HG02763 (cell line): ENCODE measurements at regions not wholly inside any gene's neighbourhood (a gene's known extent, or its start where the extent isn't known, plus 50 kb on each side); places are given as distances from the start of the nearest gene placed in this dataset.
"Not testable (repeated sequence)": the region's sequence is repeated elsewhere in the genome, so short reads cannot be mapped to it uniquely, and the experiment has no call there.

Source experiments
- ATAC-seq: cut with Tn5 transposase; IDR thresholded peaks from one replicate; pipeline ENCODE4 v1.9.1; 2021; ENCODE audit warnings: mild to moderate bottlenecking, moderate library complexity; ENCODE audit not compliant: unreplicated experiment

DNA sequence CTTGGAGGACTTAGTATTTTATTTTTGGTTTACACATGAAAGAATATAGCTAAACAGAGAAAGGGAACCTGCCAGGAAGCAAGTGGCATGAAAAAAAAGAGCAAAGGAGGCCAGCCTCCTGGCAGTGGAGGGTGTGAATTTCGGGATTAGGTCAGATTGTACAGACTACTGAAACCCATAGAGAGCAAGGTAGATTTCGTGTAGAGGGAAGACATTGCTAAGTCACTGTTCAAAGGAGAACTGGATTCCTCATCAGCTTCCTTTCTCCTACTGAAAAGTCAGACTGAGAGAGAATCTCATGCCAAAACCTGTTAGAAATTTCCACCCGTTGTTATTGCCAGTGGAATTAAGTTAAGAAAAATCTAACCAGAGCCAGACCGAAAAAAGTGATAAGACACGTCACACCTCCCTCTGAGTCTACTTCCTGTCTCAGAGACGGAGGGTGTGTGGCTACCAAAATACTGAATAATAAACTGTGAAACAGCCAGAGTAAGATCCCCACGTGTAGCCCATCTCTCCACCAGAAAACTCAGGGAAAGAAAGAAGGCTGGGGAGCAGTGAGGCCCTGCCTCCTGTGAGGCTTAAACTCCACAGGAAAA is 118.8 kb downstream of the SKIDA1 start:
- no peak for ATAC-seq

DNA sequence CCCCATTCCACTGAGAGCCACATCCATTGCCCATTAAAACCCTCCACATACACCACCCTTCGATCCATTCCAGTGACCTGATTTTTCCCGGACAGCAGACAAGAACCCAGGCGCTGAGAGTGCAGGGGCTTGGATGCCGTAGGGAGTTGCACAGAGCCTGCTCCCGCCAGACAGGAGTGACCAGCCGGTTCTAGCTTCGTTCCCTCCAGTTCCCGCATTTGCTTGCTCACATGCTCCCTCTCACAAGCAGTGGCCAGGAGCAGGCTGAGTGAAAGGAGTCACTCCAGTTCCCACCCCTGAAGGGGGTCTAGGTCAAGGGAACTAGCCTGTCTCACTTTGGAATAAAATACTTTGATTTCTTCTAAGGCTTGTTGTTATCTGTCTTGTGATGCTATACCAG is 119.5 kb downstream of the SKIDA1 start:
- no peak for ATAC-seq

DNA sequence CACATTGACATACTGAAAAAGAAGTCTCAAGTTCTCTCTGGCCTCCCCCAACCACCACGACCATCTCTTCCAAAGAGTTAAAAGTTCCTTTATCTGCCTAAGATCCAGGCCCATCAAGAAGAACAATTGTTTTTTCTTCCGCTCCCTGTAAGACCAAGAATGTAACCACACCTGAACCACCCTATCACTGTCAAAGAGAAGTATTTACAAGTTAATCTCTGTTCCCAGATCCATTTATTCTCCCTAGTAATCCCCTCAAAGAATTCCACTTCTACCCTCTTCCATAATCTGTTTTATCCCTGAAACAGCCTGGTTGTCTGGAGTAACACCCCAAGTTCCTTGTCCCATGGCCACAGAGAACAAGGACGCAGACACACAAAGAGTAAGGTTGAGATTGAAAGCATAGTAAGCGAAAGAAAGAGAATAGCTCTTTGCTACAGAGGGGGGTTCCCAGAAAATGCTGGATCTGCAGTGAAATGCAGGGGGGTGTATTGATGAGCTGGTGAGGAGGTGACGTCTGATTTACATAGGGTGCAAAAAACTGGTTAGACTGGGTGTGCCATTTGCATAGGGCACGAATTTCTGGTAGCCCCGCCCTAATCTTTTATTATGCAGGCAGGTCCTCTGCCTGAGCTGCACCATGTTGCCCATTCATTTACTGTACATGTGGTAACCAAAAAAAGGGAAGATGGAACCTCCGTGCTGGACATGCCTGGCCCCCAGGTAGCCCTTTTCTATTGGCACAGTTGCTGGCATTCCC is 122.0 kb downstream of the SKIDA1 start:
- no peak for ATAC-seq

DNA sequence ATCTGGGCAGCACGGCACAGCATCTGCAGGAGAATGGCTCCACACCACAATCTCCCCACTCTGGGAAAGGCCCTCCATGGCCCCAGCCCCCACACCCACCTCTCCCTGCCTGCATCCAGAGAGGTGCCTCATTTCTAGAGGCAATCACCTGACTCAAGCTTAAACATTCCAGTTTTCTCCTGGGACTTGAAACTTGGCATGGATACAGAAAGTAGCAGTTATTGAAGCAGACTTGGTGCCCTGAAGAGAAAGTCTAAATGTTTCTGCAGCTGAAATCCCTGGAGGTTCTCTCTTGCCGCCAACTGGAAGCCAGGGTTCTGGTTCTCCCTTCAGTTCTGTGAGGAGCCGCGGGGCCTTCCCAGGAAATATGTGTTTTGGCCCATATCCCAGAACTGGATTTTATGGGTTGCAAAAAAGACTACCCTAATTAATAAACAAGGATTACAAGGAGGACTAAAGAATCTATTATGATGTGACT is 122.8 kb downstream of the SKIDA1 start:
- ATAC-seq: no peak

DNA sequence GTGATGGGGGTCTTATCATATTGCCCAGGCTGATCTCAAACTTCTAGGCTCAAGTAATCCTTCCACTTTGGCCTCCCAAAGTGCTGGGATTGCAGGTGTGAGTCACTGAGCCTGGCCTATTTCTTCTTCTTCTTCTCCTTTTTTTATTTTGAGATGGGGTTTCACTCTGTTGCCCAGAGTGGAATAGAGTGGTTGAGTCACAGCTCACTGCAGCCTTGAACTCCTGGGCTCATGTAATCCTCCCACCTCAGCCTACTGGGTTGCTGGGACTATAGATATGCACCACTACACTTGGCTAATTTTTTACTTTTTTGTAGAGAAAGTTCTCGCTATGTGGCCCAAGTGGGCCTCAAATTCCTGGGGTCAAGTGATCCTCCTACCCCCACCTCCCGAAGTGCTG is 124.3 kb downstream of the SKIDA1 start:
- no peak for ATAC-seq

DNA sequence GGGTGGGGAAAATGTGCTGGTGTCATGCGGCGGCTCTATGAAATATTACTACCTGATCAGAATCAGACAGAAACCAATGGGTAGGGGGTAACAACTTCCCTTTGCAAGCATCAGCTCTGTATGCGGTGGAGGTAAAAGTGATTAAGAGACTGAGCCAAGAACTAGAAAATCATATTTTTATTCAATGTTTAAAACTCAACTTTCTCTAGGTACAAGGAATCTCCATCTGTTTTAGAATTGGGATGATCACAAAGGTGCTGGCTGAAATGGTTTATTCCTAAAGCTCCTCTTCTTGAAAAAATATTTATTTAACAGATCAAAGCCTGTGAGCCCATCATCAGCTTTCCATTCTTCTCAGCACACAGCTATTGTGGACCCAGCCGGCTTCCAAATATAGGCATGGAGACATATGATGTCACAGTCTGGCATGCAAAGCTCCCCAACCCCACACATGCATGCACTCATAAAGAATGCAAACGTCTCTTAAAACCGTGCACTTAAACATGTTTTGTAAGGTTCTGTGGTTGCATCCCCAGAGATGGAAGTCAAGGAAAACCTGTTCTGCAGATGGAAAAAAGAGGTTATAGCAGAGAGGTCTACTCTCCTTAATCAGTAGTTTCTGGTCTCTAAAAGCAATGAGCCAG is 126.0 kb downstream of the SKIDA1 start:
- ATAC-seq: no peak

DNA sequence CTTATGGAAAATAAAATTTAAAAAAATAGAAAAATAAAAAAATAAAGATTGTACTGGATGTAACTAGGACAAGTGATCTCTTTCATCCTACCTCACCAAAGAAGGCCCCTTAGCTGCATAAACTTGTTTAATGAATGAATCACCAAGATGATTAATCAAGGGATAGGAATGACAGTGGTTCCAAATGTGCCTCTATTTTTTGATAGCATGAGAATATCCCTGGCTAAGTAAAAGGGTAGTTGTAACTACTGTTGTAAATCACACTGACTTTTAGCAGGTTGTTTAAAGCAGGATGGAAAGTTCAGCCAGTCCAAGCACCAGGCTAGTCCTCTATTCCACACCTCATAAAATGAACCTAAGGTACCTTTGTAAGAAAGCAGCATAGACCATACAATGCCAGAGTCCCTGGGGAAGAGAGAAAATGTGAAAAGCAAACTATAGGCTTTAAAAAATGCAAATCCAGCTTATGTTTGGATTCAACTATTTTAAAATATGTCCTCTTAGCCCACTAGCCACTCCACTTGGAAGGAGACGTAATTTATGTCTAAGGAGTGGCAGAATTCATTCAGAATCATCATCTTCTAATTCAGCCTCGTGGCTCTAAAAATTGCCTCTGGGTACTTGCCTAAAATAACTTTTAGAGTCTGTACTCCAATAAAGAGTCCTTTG is 126.8 kb downstream of the SKIDA1 start:
- no peak for ATAC-seq

DNA sequence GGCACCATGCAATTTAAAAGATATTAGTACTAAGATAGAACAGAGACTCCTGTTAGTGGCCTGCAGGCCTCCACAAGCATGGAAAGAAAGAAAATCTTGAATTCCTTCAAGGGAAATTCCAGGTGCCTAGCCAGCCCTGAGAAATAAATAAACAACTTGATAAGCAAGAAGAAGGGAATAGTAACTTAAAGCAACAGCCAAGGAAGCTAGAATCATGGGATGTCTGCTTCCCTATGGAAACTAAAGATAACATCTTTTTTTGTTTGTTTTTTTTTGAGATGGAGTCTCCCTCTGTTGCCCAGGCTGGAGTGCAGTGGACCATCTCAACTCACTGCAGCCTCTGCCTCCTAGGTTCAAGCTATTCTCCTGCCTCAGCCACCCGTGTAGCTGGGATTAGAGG is 128.6 kb downstream of the SKIDA1 start:
- ATAC-seq: no peak

DNA sequence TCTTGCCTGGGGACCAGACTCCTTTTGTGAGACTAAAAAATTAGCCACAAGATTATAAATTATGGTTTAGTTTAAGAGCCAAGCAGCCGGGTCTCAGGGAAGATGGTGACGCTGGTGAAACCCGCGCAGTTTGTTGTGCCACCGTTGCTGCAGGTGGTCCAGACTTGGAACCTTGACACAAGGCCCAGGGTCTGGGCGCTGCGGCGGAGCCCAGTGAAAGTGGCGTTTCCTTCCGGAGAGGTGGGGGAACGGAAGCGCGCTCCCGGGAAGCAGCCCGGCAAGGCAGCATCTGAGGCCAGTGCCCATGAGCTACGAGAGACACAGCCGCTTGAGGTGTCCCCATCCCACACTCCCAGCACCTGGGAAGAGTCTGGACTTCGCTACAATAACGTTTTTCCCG is 131.6 kb downstream of the SKIDA1 start:
- no peak for ATAC-seq

DNA sequence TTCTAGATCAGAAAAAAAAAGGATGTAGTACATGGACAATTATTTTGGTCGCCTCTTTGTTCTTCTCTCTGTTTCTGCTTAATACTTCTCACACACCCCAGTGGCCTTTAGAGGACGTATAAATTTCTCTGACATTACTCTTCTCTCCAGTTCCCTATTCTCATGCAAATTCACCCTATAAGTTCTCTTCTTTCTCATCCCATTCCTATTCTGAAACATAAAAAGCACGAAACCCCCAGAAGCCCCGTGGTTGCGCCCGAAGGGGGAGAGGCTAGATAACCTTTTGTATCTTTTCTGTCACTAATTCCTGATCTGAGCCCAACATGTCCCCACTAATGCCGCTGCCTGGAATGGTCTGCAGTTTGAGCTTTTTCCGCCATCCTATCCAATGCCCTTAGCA is 136.9 kb downstream of the SKIDA1 start:
- ATAC-seq: no peak

DNA sequence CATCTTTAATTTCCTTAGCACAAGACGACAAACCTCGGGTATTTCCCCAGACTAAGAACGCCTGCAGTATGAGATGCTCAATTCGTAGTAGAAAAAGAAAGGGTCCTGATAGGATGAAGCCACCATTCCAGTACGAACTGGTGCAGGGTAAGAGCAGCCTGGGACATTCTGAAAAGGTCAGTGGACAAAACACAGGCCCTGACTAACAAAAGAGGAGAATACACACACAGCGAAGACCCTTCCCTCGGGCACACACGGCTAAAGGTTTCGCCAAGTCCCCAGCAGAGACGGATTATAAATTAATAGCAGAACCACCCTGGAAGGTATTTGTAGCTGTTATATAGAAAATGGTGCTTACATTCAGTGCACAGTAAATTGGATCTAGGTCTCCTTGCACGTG is 137.6 kb downstream of the SKIDA1 start:
- no peak for ATAC-seq

DNA sequence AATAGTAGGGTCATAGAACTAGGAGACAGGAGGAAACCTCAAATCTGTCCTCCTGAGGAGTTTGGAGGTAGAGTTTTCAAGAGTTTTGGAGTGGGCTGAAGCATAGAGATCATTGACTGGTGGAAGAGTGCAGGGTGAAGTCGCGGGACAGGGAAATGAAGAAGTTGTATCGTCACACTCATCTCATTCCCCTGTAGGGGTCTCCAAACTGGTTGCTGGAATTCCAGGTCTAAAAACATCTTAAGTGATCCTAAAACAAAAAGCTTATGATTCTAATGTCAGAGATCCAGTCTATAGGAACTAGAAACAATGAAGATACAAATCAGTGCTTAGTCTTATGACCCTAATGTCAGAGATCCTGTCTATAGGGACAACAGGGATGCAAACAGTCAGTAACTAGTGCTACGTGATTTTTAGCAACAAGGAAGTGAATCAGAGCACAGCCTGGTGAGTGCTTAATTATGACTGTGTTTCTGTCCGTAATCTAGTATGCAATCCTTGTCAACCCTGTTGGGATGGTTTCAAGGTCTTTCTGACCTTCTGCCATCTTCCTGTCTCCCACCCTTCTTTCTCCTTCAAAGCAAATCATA is 139.4 kb downstream of the SKIDA1 start:
- no peak for ATAC-seq

DNA sequence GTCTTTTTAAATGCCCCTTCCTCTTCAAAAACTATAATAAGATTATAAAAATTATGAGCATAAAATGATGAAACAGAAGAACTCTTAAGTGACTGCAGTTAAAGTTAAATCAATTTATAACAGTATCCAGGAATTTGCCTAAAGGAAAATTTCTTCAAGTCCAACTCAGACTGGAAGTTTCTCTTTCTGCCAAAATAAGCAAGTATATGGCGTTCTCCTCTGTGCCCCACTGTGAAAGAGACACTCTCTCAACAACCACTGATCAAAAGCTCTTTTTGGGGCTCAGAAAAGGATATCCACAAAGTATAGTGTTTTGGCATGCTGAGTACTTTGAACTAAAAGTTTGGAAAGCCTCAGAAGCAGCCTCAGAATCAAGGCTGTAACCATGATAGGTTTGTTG is 139.9 kb downstream of the SKIDA1 start:
- ATAC-seq: no peak

DNA sequence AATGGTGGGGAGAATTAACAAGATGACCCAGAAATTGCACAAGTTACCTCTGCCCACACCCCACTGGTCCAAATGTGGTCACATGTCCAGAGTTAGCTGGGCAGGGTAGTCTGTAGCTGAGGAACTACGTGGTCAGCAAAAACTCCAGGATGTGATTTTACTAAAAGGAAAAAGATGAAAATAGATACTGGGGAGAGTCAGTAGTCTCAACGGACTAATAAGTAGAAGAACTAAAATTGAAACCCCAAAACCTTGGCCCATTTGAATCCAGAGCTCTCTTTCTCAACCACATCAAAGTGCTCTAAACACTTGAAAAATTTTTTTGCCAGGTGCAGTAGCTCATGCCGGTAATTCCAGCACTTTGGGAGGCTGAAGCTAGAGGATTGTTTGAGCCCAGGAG is 146.3 kb downstream of the SKIDA1 start:
- ATAC-seq: no peak

DNA sequence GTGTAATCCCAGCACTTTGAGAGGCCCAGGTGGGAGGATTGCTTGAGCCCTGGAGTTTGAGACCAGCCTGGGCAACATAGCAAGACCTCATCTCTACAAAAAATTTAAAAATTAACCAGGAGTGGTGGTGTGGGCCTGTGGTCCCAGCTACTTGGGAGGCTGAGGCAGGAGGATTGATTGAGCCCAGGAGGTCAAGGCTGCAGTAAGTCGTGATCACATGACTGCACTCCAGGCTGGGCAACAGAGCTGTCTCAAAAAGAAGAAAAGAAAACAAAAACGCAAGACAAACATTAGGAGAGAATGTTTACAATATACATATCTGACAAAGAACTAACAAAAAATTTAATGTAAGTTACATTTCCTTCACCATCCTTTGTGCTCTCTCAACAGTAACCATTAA is 150.2 kb downstream of the SKIDA1 start:
- not testable (repeated sequence) for ATAC-seq

DNA sequence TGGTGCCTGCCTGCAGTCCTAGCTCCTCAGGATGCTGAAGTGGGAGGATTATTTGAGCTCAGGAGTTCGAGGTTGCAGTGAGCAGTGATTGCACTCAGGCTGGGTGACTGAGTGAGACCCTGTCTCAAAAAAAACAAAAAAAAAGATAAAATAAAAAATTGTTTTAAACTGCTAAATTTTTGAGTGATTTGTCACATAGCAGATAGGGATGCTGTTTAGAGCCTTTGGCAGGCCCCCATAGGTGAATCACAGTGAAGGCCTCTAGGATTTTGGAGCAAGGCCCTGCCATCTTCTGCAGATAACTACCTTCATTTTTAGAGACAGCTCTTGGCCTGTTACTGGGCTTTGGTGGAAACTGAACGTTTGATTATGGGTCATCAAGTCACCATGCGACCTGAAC is 151.6 kb downstream of the SKIDA1 start:
- ATAC-seq: not testable (repeated sequence)

DNA sequence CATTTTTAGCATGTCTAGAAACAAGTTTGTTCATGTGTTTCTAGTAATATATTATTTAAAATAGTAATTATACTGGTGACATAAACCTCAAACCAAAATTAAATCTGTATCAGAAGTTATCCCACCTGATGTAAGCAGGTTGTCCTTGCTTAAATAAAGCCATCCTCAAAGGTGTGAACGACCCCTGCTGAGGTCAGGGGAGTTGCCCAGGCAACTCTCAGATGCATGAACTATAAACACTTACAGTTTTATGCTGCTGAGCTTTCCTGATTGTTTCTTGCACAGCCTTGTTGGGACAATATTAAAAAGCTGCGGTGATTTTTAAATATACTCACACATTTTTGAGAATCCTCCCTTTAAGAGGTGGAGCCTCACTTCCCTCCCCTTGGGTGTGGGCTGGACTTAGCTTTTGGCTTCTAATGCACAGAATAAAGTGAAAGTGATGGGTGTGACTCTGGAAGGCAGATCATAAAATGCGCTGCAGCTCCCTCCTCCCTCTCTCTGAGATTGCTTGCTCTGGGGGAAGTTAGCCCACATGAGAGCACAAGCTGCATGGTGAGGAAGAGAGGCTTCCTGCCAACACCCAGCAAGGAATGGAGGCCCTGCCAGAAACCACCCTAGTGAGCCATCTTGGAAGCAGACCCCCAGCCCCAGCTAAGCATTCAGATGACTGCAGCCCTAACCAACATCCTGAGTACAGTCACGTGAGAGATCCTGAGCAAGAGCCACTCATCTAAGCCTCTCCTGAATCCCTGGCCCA is 152.7 kb downstream of the SKIDA1 start:
- ATAC-seq: peak; percentile 49

DNA sequence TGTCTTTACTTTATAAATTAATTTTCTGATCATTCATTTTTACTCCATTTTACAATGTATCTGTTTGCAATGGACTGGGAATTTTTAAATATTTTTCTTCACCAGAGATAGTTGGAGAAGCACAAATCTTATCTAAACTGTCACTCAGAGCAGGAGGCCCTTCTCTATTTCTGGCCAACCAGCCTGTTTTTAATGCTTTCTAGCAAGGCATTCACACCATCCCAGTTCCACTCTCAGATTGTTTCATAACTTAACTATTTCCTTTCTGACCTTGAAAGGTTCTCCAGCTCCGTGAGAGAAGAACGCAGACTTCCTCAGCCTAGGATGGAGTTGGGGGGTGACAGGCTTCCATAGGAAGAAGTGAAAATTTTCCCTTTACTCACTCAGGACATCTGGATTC is 155.8 kb downstream of the SKIDA1 start:
- no peak for ATAC-seq

DNA sequence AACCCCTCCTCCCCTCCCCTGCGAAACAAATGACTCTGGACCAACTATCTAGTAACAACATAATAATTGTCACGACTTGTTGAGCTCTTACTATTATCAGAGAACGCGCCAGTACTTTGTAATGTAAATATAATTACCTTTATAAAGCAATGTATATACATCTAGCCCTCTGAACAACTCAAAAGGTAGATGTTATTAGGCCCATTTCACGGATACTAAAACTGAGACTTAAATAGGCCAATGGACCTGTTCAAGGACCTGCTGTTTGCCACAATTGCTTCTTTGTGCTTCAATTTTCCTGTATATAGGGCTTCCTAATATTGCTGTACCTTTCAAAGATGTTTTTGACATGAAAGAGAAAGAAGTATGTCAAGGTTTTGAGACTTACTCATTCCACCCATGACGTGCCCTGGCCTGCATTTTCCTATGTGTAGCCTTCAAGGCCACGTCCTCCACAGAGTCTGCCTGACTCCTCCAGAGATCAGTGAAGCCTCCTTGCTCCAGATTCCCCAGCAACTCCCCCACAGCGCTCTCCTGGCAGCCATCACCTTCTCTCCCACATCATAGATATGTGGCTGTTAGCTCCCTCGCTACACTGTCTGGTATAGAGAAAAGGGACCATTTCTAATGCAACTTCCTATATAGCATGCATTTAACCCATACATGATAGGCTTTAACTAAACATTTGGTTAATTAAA is 156.6 kb downstream of the SKIDA1 start:
- ATAC-seq: no peak

DNA sequence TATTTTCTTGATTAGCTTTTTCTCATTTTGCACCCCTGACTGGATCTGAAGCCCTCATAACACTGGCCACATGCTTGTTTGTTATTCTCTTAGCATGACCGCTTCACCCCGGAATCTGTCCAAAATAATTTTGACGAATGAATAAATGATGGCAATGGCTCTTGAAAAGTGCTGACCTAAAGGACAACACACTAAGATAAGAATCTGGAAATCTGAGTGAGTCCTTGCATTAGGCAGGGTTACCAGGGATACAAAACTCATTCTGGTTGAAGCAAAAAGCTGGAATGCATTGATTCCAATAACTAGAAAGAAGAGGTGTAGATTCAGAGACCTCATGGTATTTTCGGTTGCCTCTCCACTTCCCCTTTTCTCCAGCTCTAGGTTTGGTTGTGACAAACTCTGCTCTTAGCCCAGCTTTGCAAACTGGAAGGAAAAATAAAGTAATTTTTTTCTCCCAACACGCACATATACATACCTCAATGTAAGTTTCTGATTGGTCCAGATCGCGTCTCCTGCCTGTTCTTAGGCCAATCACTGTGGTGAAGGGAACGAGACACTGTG is 157.4 kb downstream of the SKIDA1 start:
- no peak for ATAC-seq
